ENCODE measurements at regions not wholly inside any gene's neighbourhood (a gene's known extent, or its start where the extent isn't known, plus 50 kb on each side); places are given as distances from the start of the nearest gene placed in this dataset.

DNA sequence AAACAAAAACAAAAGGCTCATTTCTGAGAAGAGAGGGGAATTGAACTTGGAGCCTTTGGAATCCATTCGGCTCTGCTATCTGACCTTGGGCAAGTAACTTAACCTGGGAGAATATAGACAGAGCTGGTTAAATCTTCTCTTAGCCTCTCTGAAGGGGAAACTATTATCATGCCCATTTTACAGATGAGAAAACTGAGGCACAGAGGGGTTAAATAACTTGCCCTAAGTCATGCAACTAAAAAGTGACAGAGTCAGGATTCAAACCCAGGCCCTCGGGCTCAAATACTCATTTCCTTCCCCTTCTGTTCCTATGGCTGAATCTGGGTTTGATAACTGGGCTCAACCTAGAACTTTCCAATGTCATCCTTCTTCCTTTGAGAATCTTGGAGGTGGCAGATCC, 291.3 kb upstream of the MSX2 start:
- TF ChIP-seq, protein P1, sequence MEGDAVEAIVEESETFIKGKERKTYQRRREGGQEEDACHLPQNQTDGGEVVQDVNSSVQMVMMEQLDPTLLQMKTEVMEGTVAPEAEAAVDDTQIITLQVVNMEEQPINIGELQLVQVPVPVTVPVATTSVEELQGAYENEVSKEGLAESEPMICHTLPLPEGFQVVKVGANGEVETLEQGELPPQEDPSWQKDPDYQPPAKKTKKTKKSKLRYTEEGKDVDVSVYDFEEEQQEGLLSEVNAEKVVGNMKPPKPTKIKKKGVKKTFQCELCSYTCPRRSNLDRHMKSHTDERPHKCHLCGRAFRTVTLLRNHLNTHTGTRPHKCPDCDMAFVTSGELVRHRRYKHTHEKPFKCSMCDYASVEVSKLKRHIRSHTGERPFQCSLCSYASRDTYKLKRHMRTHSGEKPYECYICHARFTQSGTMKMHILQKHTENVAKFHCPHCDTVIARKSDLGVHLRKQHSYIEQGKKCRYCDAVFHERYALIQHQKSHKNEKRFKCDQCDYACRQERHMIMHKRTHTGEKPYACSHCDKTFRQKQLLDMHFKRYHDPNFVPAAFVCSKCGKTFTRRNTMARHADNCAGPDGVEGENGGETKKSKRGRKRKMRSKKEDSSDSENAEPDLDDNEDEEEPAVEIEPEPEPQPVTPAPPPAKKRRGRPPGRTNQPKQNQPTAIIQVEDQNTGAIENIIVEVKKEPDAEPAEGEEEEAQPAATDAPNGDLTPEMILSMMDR (conservative IDR thresholded peaks at IDR 0.05; ENCODE audit: low read length) = no peak
- no peak for TF ChIP-seq EZH2phosphoT487 (IDR thresholded peaks at IDR 0.05; ENCODE audit: borderline replicate concordance)

All from Loucy (cell line).